ENCODE measurements at regions not wholly inside any gene's neighbourhood (a gene's known extent, or its start where the extent isn't known, plus 50 kb on each side); places are given as distances from the start of the nearest gene placed in this dataset.
A peak's percentile ranks its signal among the peaks of the same experiment; 100 is the strongest.
"Not testable (repeated sequence)": the region's sequence is repeated elsewhere in the genome, so short reads cannot be mapped to it uniquely, and the experiment has no call there.

- DNase-seq (ENCODE audit: low spot score): no peak
Measured at GRCh38 chr9:95784318-95784717, 91.2 kb upstream of the ERCC6L2 start.

DNA sequence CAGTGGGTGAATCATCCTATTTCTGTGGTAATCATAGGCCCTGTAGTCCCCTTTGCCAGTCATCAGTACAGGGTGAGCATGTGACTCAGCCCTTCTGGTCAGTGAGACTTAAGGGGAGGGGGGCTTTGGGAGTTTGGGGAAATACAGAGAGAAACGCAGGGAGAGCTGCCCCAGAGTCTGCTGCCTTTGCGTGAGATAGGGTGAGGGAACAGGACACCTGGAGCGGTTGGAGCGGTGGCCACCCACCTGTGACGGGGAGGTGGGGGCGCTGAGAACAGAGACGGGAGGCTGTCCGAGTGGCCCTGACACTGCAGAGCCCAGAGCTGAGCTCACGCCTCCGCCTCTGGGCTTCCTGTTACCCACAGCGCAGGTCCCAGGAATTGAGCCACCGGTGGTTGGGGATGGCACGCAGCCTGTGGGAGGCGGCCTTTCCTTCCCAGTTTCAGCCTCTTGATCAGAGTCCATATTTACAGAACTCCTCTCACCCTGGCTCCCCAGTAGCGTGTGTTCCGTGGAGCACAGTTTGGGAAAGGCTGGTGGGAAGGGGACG lies 92.0 kb upstream of the ERCC6L2 start:
- no peak for DNase-seq (ENCODE audit: low spot score)

- DNase-seq (ENCODE audit: low spot score): no peak
Measured at GRCh38 chr9:95780751-95781150, 94.7 kb upstream of the ERCC6L2 start.

DNA sequence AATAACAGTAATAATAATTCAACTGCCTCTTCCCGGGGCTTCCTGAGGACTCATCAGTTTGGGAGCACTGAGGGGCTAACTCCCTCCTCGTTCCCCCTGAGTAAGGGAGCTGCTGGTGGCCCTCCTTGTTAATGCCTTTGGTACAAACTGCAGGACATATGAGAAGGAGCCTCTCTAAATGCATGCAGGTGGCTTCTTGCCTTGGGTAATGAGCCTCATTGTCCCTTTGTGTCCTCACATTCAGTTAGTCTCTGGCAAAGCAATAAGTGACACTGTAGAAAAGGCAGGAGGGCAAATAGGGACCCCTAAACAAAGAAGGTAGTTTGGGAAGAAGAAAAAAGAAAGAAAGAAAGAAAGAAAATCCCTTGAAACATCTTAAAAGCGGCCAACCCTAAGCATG lies 95.4 kb upstream of the ERCC6L2 start:
- no peak for DNase-seq (ENCODE audit: low spot score)

GRCh38 chr9:95779597-95779996 lies 95.9 kb upstream of the ERCC6L2 start:
- not testable (repeated sequence) for DNase-seq (ENCODE audit: low spot score)

DNA sequence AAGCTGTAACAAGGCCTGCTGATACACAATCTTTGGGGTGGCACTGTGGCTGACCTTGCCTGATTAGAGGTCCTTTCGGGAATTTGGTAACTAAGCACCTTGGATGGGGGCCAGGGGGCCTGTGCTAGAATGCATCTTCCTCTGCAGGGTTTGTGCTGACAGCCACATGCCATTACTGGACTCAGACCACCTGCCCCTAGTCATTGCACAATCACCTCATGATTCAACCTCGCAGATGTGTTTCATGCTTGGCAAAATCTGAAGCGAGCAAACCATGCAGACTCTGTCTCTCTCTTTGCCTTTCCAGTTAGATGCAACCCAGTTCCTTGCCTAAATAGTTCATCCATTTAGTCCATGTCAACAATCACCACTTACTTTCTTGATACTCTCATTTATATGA lies 96.5 kb upstream of the ERCC6L2 start:
- DNase-seq (ENCODE audit: low spot score): peak; percentile 37

DNA sequence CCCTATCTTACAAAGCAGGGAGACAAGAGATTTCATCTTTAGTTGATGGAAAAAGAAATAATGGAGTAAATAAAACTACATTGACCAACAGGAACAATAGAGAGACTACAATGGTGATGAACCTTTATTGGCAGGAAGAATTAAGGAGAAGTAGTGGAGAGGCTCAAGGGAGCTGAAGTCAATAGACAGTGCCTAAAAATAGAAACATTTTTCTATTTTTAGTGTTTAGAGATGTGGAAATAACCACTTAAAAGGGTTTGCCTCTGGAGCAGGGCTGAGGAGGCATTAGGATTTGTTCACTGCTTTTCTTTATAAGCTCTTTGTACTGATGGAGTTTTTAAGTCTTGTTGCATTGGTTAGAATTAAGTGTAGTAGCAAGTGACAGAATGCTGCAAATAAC lies 98.4 kb upstream of the ERCC6L2 start:
- no peak for DNase-seq (ENCODE audit: low spot score)

DNA sequence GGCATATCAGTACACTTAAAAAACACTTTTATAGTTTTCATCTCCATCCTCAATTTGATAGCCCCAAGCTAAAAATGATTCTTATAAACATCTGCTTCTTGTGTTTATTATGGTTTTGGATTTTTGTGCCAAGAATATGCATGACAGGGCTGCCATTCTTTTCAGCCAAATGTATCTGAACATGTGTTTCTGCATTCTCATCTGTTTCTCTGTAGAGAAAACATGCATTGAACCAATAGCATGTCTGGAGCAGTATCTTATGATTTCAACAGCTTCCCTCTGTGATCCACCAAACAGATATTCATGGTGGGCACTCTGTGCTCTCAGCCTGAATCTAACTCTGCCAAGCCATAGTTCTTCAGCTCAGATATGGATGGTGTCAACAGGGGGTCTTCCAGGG lies 99.3 kb upstream of the ERCC6L2 start:
- DNase-seq (ENCODE audit: low spot score): no peak

DNA sequence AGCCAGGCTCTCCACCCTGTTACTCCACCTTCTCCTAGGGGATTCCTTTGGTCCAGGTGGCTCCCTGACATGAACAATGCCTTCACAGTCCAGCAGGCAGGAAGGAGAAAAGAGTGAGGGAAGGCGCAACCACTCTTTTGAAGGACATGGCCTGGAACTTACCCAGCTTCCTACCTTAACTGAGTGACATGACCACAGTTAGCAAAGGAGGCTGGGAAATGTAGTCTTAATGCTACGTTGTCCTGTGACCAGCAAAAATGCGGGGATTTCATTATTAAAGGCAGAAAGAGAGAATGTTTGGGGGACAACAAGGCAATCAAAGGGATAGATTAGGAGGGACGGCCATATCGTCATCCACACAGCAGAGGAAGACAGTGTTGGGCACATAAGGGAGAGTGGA lies 100.3 kb upstream of the ERCC6L2 start:
- DNase-seq (ENCODE audit: low spot score): no peak

DNA sequence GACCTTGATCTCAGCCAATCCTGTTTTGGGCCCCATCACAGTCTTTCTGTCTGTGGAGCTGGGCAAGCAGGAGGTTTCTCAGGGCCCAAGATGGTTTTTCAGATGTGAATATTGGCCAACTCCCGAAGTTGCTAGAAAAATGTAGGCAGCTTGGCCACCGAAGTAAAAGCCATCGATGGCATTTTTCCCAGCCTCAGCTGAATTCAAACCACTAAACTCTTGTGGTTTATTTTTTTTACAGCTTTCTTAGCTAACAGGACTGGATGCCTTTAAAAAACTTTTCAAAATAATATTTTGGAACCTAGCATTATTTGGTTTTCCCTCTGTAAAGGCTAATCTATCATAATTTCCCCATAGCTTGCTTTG lies 102.5 kb upstream of the ERCC6L2 start:
- DNase-seq (ENCODE audit: low spot score): peak; percentile 67

GRCh38 chr9:95772320-95773052 lies 103.0 kb upstream of the ERCC6L2 start:
- peak; percentile 77 for DNase-seq (ENCODE audit: low spot score)

GRCh38 chr9:95771556-95772246 lies 103.8 kb upstream of the ERCC6L2 start:
- DNase-seq (ENCODE audit: low spot score): no peak

DNA sequence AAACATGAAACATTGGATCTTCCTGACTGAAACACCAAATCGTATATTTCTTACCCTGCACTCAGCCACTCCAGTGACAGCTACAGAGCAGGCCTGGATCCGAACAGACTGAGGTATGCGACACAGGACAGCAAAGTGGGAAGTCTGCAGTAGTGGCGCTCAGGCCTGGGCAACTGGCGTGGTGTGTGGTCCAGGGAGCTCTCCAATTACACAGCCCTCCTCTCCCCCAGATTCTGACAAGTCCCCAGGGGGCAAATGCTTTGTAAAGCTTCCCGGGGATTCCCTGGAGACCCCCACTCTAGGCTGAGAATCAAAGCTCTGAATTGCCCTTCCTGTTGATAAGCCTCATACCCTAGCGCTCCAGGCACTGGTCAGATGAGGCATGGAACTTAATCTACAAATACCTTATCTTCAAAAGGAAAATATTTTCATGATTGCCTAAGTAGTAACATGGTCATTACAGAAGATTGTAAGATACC lies 104.8 kb upstream of the ERCC6L2 start:
- DNase-seq (ENCODE audit: low spot score): no peak

GRCh38 chr9:95769909-95770433 lies 105.5 kb upstream of the ERCC6L2 start:
- DNase-seq (ENCODE audit: low spot score): no peak

DNA sequence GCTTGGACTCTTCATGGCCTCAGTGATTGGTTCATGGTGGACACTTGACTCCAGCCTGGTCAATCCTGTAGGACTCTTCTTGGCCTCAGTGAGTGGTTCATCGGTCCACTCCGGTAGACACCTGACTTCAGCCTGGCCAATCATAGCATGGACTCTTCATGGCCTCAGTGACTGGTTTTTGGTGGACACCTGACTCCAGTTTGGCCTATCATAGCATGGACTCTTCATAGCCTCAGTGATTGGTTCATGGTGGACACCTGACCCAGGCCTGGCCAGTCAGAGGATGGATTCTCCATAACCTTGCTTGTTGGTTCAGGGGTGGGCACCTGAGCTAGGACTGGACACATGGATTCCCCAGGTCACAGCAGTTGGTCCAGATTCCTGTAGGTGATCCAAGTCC lies 106.0 kb upstream of the ERCC6L2 start:
- DNase-seq (ENCODE audit: low spot score): no peak

- DNase-seq (ENCODE audit: low spot score): no peak
Measured at GRCh38 chr9:95766906-95767305, 108.6 kb upstream of the ERCC6L2 start.

DNA sequence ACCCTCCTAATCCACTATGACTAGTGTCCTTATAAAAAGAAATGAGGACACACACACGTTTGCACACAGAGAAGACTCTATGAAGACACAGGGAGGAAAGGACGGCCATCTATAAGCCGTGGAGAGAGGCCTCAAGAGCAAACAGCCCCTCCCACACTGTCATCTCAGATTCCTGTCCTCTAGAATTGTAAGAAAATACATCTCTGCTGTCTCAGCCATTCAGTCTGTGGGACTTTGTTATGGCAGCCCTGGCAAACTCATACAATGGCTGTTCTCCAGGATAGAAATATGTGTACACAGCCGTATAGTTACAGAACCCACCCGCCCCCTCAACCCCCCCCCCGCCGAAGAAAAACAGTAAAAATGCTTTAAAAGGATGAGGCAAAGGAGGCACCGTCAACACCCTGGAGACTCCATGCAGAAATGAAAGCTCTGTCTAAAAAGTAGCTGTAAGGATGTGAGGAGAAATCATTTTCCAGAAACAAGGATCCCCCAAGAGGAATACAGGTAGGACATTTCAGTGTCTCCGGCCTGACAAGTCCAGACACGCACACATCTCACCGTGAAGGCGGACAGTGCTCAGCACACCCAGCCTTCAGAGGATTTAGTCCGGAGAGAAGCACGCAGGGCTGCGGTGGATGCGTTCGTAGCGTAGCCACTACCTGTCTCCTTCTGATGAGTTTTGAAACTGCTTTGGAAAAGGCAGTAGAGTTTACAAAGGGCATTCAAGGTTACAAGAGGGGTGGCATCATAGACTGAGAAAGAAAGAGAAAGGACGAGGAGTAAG lies 110.8 kb upstream of the ERCC6L2 start:
- DNase-seq (ENCODE audit: low spot score): no peak

DNA sequence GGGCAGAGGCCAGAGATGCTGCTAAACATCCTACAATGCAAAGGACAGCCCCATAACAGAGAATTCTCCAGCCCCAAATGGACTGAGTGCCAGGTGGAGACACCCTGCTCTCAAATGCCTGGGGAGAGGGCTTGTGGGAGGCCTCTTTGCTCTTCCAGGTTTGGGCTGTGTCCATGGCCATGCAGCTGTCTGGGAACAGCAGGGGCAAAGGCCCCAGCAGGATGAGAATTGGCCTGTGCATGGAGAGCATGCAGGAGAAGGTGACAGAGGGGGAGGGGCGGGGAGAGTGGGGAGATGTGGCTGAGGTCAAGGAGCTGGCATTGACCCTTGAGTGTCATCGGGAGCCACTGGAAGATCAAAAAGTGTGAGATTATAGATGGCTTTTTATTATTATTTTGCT lies 111.5 kb upstream of the ERCC6L2 start:
- no peak for DNase-seq (ENCODE audit: low spot score)

DNA sequence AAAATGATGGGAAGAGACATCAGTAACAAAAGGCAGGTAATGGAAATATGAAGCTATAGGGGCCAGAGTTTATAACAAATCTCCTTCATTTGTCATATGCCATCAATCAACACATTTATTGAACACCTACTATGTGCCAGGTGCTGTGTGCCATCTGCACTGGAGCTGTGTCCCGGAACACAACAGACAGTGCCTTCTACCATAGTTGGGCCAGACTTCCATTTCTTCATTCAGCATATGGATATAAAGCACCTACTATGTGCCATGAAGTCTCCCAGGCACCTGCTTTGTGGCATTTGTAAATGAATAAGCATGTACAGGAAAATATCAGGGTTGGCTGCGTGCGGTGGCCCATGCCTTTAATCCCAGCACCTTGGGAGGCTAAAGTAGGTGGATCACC lies 112.5 kb upstream of the ERCC6L2 start:
- DNase-seq (ENCODE audit: low spot score): no peak

GRCh38 chr9:95762322-95762721 lies 113.2 kb upstream of the ERCC6L2 start:
- no peak for DNase-seq (ENCODE audit: low spot score)

DNA sequence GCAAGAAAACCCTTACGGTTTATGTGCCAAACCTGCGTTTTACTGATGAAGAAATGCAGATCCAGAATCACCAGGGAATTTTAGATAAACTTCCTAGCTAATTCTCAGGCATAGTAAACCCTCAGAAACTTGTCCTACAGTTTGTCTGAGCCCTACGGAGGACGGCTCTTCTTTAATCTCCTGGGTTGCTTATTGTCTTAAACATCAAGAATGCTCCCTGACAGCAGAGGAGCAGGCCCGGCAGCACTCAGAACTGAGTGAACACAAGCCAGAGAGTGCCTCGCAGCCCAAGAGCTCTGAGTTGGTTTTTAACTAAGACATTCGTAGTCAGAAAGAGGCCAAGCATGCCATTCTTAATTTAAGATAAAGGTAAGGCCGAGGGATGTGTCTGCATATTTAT lies 114.7 kb upstream of the ERCC6L2 start:
- no peak for DNase-seq (ENCODE audit: low spot score)

DNA sequence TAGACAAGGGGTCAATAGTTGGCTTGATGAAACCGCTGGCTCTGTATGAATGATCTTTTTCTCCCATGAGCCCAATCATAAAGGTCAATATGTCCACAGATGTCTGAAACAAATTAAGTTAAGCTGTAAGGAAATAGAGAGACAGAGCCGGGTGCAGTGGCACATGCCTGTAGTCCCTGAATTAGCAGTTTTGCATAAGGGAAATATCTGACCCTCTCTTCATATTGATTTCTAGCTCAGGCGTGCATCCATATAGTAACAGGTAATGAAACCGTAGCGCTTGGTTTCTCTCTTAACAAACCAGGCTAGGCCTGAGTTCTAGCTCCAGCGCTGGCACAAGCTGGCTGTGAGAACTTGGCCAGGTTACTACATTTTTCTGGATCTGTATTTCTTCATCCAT lies 118.1 kb upstream of the ERCC6L2 start:
- no peak for DNase-seq (ENCODE audit: low spot score)
